ENCODE measurements at regions not wholly inside any gene's neighbourhood (a gene's known extent, or its start where the extent isn't known, plus 50 kb on each side); places are given as distances from the start of the nearest gene placed in this dataset.
"Not testable (repeated sequence)": the region's sequence is repeated elsewhere in the genome, so short reads cannot be mapped to it uniquely, and the experiment has no call there.

GRCh38 chr3:39638301-39638700, 170.8 kb downstream of the MOBP start:
- no peaks in the 10 kb centered on the region for H3K27me3 ChIP-seq (ENCODE audit: control insufficient read depth, insufficient read depth, low read length)
- Mint-ChIP-seq H3K36me3 (no peaks in the 10 kb centered on the region), H3K4me1 (peaks cover 8 to 16% (median 10%) of the 10 kb centered on the region in 4 donors), H3K27me3 (no peaks in the 10 kb centered on the region), H3K27ac (no peak overlapping the region), H3K4me3 (no peak overlapping the region), H3K9me3 (peaks cover 0 to 5% (median 0%) of the 10 kb centered on the region in 7 donors)
- H3K4me1 ChIP-seq (ENCODE audit: control insufficient read depth, insufficient read depth, low read length, poor library complexity, severe bottlenecking) = no peaks in the 10 kb centered on the region
- no peak overlapping the region for H3K27ac ChIP-seq (ENCODE audit: insufficient read depth, low read length, poor library complexity, severe bottlenecking)
- DNase-seq (no peak), ATAC-seq (ENCODE audit: low read depth in 2 of 2) (no peak)
- no peak overlapping the region for H3K4me3 ChIP-seq (ENCODE audit: low read depth, low read length)
- H3K9me3 ChIP-seq (ENCODE audit: control insufficient read depth in 2 of 2, low read length in 2 of 2) = no peaks in the 10 kb centered on the region
- H3K36me3 ChIP-seq (ENCODE audit: control insufficient read depth, insufficient read depth, low read length) = no peaks in the 10 kb centered on the region

DNA sequence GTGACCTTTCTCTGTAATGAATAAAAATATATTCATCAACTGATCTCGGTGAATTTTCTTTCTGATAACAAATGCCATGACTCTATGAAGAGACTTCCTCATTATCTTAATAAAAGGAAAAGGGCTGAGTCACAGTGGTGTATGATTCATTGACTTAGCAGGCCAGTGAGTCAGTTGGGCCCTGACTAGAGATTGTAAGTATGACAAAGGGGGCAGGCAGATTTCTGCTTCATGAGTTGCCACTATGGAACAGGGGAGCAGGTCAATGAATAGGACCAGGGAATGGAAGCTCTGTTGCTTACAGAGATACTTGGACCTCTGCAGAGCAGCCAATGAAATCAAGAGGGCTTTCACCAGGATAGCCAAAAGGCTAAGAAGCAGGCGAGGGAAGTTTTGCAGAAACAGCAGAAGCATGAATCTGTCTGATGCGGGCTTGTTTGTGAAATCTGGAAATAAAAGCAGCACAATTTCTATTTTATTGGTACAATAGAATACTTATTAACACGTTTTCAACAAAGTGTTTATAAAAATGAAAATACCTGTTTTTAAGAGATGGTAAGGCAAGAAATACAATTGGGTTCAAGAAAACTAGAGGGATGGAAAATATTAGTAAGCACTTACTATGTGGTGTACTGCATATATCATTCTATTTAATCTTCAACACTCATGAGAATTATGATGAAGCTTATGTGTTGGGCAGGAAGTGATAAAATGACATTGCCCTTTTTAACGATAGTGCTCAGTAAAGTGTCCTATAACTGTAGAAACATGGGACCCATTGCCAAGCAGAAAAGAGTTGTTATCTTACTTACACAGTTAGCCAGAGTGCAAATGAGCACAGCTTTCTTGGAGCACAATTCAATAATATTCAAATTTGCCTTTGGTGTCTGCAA, 169.8 kb upstream of the MYRIP start:
- peaks cover 0 to 5% (median 0%) of the 10 kb centered on the region in 7 donors for H3K9me3 Mint-ChIP-seq
- no peaks in the 10 kb centered on the region for H3K9me3 ChIP-seq (ENCODE audit: control insufficient read depth in 2 of 2, low read length in 2 of 2)
- H3K36me3 Mint-ChIP-seq = no peaks in the 10 kb centered on the region
- no peak overlapping the region for H3K4me3 ChIP-seq (ENCODE audit: low read depth, low read length)
- peak; percentile 47 to 48 for ATAC-seq (ENCODE audit: low read depth in 2 of 2)
- H3K27ac ChIP-seq (ENCODE audit: insufficient read depth, low read length, poor library complexity, severe bottlenecking) = no peak overlapping the region
- peak in 1 of 3 donors; percentile 41 for DNase-seq
- peak overlapping the region in 1 of 4 donors; percentile 21 for H3K4me3 Mint-ChIP-seq
- peak overlapping the region in 1 of 3 donors; percentile 7 for H3K27ac Mint-ChIP-seq
- H3K4me1 Mint-ChIP-seq = peaks cover 8 to 16% (median 10%) of the 10 kb centered on the region in 4 donors
- no peaks in the 10 kb centered on the region for H3K27me3 Mint-ChIP-seq
- H3K27me3 ChIP-seq (ENCODE audit: control insufficient read depth, insufficient read depth, low read length) = no peaks in the 10 kb centered on the region
- H3K4me1 ChIP-seq (ENCODE audit: control insufficient read depth, insufficient read depth, low read length, poor library complexity, severe bottlenecking) = no peaks in the 10 kb centered on the region
- H3K36me3 ChIP-seq (ENCODE audit: control insufficient read depth, insufficient read depth, low read length) = no peaks in the 10 kb centered on the region

- no peaks in the 10 kb centered on the region for H3K9me3 ChIP-seq (ENCODE audit: control insufficient read depth in 2 of 2, low read length in 2 of 2)
- H3K4me1 ChIP-seq (ENCODE audit: control insufficient read depth, insufficient read depth, low read length, poor library complexity, severe bottlenecking) = no peaks in the 10 kb centered on the region
- Mint-ChIP-seq H3K4me3 (peak overlapping the region in 2 of 4 donors; percentile 6 to 76), H3K4me1 (peaks cover 8 to 16% (median 10%) of the 10 kb centered on the region in 4 donors), H3K27me3 (no peaks in the 10 kb centered on the region), H3K27ac (no peak overlapping the region), H3K9me3 (peaks cover 0 to 5% (median 0%) of the 10 kb centered on the region in 7 donors), H3K36me3 (no peaks in the 10 kb centered on the region)
- no peak overlapping the region for H3K4me3 ChIP-seq (ENCODE audit: low read depth, low read length)
- H3K36me3 ChIP-seq (ENCODE audit: control insufficient read depth, insufficient read depth, low read length) = no peaks in the 10 kb centered on the region
- H3K27me3 ChIP-seq (ENCODE audit: control insufficient read depth, insufficient read depth, low read length) = no peaks in the 10 kb centered on the region
- no peak for ATAC-seq (ENCODE audit: low read depth in 2 of 2)
- H3K27ac ChIP-seq (ENCODE audit: insufficient read depth, low read length, poor library complexity, severe bottlenecking) = no peak overlapping the region
- no peak for DNase-seq
Measured at GRCh38 chr3:39641274-39641673, 168.1 kb upstream of the MYRIP start.

- Histone ChIP-seq H3K9me3 (ENCODE audit: control insufficient read depth in 2 of 2, low read length in 2 of 2) (no peaks in the 10 kb centered on the region), H3K4me3 (ENCODE audit: low read depth, low read length) (no peak overlapping the region), H3K36me3 (ENCODE audit: control insufficient read depth, insufficient read depth, low read length) (no peaks in the 10 kb centered on the region), H3K27me3 (ENCODE audit: control insufficient read depth, insufficient read depth, low read length) (no peaks in the 10 kb centered on the region), H3K27ac (ENCODE audit: insufficient read depth, low read length, poor library complexity, severe bottlenecking) (no peak overlapping the region), H3K4me1 (ENCODE audit: control insufficient read depth, insufficient read depth, low read length, poor library complexity, severe bottlenecking) (no peaks in the 10 kb centered on the region)
- DNase-seq (no peak), ATAC-seq (ENCODE audit: low read depth in 2 of 2) (no peak)
- no peak overlapping the region for H3K4me3 Mint-ChIP-seq
- H3K9me3 Mint-ChIP-seq = peaks cover 0 to 3% (median 0%) of the 10 kb centered on the region in 7 donors
- H3K4me1 Mint-ChIP-seq = peaks cover 8 to 15% (median 9%) of the 10 kb centered on the region in 4 donors
- no peaks in the 10 kb centered on the region for H3K27me3 Mint-ChIP-seq
- no peak overlapping the region for H3K27ac Mint-ChIP-seq
- H3K36me3 Mint-ChIP-seq = no peaks in the 10 kb centered on the region
Measured at GRCh38 chr3:39644176-39644575, 165.2 kb upstream of the MYRIP start.

GRCh38 chr3:39651256-39651655, 158.2 kb upstream of the MYRIP start:
- not testable (repeated sequence) for H3K9me3 ChIP-seq (ENCODE audit: control insufficient read depth in 2 of 2, low read length in 2 of 2); ATAC-seq (ENCODE audit: low read depth in 2 of 2); H3K4me1 Mint-ChIP-seq; H3K27me3 ChIP-seq (ENCODE audit: control insufficient read depth, insufficient read depth, low read length); DNase-seq; H3K27ac ChIP-seq (ENCODE audit: insufficient read depth, low read length, poor library complexity, severe bottlenecking); H3K27me3 Mint-ChIP-seq; H3K27ac Mint-ChIP-seq; H3K36me3 Mint-ChIP-seq; H3K4me3 ChIP-seq (ENCODE audit: low read depth, low read length); H3K4me3 Mint-ChIP-seq; H3K9me3 Mint-ChIP-seq; H3K4me1 ChIP-seq (ENCODE audit: control insufficient read depth, insufficient read depth, low read length, poor library complexity, severe bottlenecking); H3K36me3 ChIP-seq (ENCODE audit: control insufficient read depth, insufficient read depth, low read length)

DNA sequence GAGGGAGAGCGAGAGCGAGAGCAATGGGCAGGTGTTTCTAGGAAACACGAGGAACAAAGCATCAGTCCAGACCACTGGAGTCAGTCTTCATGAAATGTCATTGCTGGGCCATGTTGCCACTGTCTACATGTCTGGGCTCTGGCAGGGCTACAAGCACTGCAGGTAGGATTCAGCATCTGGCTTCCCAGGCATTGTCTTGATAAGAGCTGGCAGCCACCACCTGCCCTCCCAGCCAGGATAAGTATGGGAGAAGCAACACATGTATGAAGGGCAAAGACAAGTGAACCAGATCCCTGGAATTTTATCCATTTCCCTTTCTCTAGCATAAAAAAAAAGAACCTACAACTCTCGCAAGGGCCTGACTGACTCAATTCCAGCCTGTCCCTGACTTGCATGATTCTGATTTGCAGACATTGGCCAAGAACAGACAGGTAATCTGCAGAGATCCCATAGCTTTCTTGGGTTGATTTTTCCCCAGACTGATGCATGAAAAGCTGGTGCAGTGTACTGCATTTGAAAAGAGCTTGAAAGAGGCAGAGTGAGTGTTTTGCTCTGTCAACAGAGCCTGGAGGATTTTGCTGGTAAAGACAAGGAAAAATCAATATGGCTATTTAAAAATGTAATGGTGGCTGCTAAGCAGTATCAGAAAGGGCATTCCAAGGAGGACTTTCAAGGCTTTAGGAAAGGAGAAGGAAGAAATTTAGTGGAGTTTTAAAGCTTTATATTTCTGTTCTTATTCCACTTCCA, 157.2 kb upstream of the MYRIP start:
- no peak for ATAC-seq (ENCODE audit: low read depth in 2 of 2)
- no peaks in the 10 kb centered on the region for H3K27me3 Mint-ChIP-seq
- H3K27ac Mint-ChIP-seq = no peak overlapping the region
- no peak for DNase-seq
- H3K4me3 ChIP-seq (ENCODE audit: low read depth, low read length) = no peak overlapping the region
- H3K4me1 Mint-ChIP-seq = no peaks in the 10 kb centered on the region
- H3K9me3 Mint-ChIP-seq = peaks cover 0 to 6% (median 0%) of the 10 kb centered on the region in 7 donors
- no peaks in the 10 kb centered on the region for H3K27me3 ChIP-seq (ENCODE audit: control insufficient read depth, insufficient read depth, low read length)
- H3K36me3 ChIP-seq (ENCODE audit: control insufficient read depth, insufficient read depth, low read length) = no peaks in the 10 kb centered on the region
- H3K9me3 ChIP-seq (ENCODE audit: control insufficient read depth in 2 of 2, low read length in 2 of 2) = no peaks in the 10 kb centered on the region
- H3K27ac ChIP-seq (ENCODE audit: insufficient read depth, low read length, poor library complexity, severe bottlenecking) = no peak overlapping the region
- no peak overlapping the region for H3K4me3 Mint-ChIP-seq
- H3K36me3 Mint-ChIP-seq = no peaks in the 10 kb centered on the region
- no peaks in the 10 kb centered on the region for H3K4me1 ChIP-seq (ENCODE audit: control insufficient read depth, insufficient read depth, low read length, poor library complexity, severe bottlenecking)

DNA sequence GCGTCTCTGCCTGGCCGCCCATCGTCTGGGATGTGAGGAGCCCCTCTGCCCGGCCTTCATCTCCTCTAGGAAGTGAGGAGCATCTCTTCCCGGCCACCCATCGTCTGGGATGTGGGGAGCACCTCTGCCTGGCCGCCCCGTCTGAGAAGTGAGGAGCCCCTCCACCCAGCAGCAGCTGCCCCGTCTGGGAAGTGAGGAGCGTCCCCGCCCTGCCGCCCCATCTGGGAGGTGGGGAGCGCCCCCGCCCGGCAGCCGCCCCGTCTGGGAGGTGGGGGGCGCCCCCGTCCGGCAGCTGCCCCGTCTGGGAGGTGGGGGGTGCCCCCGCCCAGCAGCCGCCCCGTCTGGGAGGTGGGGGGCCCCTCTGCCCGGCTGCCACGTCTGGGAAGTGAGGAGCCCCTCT, 153.7 kb upstream of the MYRIP start:
- H3K4me1 Mint-ChIP-seq; DNase-seq; ATAC-seq (ENCODE audit: low read depth in 2 of 2); H3K9me3 ChIP-seq (ENCODE audit: control insufficient read depth in 2 of 2, low read length in 2 of 2); H3K4me3 ChIP-seq (ENCODE audit: low read depth, low read length); H3K27ac ChIP-seq (ENCODE audit: insufficient read depth, low read length, poor library complexity, severe bottlenecking); H3K27ac Mint-ChIP-seq; H3K27me3 Mint-ChIP-seq; H3K4me3 Mint-ChIP-seq; H3K36me3 ChIP-seq (ENCODE audit: control insufficient read depth, insufficient read depth, low read length); H3K9me3 Mint-ChIP-seq; H3K27me3 ChIP-seq (ENCODE audit: control insufficient read depth, insufficient read depth, low read length); H3K4me1 ChIP-seq (ENCODE audit: control insufficient read depth, insufficient read depth, low read length, poor library complexity, severe bottlenecking); H3K36me3 Mint-ChIP-seq: not testable (repeated sequence)

All from CD4-positive, CD25-positive, alpha-beta regulatory T cell (primary cell).